GM21737 (cell line): ENCODE measurements at regions not wholly inside any gene's neighbourhood (a gene's known extent, or its start where the extent isn't known, plus 50 kb on each side); places are given as distances from the start of the nearest gene placed in this dataset.

Source experiments
- ATAC-seq: cut with Tn5 transposase; IDR thresholded peaks from one replicate; pipeline ENCODE4 v1.9.1; 2021; ENCODE audit warnings: mild to moderate bottlenecking, moderate library complexity; ENCODE audit not compliant: unreplicated experiment

DNA sequence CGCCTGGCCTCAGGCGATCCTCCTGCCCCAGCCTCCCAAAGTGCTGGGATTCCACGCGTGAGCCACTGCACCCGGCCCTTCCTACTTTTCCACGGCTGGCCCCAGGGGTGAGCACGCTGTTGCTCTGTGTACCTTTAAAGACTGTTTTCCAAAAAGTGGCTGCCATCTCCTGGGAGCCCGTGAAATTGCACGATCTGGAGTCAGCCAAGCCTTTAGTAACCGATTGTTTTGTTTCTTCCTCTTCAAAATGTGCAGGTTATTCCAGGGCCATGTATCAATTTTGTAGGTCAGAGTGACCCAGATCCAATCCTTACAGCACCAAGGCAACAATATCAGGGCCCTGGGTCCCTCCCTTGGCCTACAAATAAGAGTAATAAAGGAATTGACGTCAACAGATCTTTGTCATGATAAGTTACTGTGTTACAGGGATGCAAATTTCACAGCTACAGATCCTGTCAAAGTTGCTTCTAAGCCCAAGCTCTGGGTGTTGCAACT lies 135.6 kb upstream of the ZNF236 start:
- ATAC-seq, result no peak

- ATAC-seq, result no peak
Observed at GRCh38 chr18:76685860-76686259, 136.5 kb upstream of the ZNF236 start.

DNA sequence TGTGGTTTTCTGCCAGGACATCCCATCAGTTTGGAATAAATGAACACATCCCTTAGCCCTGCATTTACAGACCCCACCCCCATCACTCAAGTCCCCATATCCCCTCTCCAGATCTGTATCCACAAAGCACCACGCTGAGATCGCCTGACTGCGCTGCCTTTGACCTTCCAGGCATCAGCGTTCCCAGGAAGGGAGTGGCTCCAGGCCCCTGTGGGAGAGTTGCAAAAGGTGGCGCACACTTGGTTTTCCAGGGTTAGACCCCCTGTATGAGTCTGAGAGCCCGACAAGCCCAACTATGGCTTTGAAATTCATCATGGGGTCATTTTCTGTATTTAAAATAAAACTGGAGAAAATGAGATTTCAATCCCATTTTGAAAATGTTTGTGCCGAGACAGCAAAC lies 137.0 kb upstream of the ZNF236 start:
- ATAC-seq, result no peak

DNA sequence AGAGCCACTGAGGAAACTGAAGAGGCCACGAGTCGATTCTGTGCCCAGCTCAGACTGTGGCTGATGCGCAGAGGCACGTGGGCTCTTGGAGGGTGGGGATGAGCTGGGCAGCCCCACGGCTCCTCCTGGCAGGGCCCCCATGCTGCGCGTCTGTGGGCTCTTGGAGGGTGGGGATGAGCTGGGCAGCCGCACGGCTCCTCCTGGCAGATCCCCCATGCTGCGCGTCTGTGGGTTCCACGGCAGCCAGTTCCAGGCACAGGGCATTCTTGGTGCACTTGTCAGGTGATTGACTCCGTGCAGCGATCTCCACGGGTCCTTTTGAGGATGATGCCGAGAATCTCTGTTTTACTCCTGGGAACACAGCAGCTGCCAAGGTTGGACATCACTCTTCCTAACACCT lies 138.1 kb upstream of the ZNF236 start:
- no peak for ATAC-seq

DNA sequence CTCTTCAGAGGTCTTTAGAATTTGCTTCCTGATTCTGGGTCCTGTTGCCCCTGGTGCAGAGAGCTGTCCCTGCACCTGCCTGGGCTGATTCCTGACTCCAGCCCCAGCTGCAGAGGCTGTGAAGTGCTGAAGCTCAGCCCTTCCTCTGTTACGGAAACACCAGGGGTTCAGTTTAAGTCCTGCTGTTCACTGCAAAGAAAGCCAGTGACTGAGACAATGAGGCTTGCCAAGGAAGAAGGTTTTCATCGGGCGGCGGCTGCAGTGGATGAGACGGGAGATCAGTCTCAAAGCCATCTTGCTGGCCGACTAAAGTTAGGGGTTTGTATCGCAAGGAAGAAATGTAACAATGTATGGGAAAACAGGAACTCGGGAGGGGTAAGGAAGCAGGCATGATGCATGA lies 142.4 kb upstream of the ZNF236 start:
- ATAC-seq, result no peak

DNA sequence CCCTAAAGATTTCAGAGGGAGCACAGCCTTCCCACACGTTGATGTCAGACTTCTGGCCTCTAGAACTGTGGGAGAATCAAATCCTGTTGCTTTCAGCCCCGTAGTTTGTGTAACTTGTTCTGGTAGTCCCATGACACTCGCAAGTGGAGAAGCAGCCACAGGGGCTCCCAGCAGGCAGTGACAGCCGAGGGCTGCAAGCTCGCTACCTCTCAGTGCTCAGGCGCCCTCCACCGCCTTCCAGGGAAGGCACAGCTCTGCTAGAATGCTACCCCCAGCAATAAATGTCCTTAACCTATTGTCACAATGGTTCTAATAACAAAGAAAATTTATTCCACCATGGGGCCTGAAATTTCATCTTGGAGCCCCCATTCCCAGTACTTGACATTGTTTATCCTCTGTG lies 143.1 kb upstream of the ZNF236 start:
- no peak for ATAC-seq

DNA sequence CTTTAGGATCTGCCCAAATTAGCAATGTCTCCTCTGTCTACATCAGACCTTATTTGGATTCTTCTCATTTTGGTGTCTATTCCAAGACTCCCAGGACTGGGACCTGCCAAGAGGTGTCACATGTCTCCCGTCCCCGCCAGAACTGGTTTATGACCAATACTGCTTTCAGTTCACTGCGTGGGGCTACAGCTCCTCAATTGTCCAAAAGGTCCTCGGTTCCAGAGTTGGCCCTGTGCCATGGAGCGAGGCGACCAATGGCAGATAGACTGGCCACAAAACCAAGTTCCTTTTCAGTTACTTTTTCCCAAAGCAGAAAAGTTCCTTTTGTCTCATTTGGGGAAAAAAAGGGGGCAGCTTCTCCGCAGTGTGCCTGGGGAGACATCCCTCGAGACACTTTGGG lies 144.1 kb upstream of the ZNF236 start:
- ATAC-seq, result no peak

GRCh38 chr18:76674596-76674995 lies 147.8 kb upstream of the ZNF236 start:
- ATAC-seq, result no peak

DNA sequence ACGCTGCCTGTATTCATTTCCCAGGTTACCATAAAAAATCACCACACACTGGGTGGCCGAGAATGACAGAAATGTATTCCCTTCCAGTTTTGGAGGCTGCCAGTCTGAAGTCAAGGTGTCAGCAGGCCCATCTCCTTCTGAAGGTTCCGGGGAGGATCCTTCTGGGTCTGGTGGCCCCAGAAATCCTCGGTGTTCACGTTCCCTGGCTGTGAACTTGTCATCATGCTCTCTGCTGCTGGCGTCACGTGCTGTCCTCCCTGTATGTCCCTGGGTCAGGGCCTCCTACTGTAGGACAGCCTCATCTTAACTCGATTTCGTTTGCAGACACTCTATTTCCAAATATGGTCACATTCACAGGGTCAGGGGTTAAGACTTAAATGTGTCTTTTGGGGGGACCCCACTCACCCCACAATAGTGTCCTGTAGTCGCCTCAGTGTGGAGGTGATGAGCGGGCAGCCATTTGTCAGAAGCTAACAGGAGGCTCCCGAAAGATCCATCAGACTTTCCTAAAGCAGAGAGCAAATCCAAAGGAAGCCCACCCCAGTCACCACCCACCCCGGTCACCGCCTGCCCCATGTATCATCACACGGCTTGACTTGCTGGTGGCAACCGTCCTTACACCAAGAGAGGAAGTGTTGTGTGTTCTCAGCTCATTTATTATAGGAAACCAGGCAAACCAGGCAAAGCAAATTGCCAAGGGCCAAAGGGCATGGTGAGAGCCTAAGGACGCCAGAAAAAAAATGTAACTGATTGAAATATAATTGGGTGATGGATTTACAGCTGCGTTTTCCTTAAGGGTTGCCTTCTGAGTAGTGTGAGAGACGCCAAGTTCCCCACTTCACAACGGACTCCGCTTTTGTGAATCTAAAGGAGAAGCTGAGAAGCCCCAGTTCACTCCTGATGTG lies 148.8 kb upstream of the ZNF236 start:
- ATAC-seq, result no peak

DNA sequence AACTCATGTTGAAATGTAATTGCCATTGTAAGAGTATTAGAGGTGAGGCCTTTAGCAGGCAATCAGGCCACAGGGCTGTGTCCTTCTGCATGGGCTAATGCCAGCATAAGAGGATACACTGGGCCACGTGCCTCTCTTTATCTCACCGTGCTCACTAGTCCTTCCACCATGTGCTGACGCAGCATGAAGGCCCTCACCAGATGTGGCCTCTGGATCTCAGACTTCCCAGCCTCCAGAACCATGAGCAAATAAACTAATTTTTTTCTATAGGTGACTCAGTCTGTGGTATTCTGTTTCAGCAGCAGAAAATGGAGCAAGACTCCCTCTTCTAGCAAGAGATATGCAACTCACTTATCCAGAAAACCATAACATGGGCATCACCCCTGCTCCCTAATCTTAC lies 149.7 kb upstream of the ZNF236 start:
- no peak for ATAC-seq

- ATAC-seq, result no peak
Observed at GRCh38 chr18:76670564-76671288, 151.6 kb upstream of the ZNF236 start.

DNA sequence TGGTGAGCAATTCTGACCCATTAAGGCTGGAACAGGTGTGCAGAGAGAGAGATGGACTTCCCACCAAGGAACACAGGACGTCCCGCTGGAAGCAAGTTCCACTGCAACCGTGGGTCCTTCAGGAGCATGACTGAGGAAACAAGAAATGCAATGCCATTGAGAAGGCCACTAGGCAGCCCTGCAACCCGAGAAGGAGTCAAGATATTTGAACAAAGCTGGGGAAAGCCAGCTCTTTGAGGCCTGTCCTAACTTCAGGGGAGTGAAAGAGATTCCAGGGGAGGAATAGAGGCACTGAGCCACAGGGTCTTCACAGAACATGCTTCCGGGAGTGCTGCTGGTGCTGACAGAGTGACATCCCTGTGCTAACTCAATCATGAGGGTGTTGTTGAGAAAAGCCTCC lies 153.8 kb upstream of the ZNF236 start:
- no peak for ATAC-seq

DNA sequence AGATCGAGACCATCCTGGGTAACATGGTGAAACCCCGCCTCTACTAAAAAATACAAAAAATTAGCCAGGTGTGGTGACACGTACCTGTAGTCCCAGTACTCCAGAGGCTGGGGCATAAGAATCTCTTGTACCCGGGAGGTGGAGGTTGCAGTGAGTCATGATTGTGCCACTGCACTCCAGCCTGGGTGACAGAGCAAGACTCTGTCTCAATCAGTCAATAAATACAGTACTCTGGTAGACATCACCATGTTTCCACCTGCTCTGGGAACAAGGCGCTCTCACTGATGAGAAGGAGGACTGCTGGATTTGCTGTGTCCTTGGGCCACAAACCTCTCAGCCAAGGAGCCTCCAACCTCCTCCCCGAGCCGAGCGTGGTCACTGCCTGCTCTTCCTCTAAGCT lies 154.2 kb upstream of the ZNF236 start:
- ATAC-seq, result no peak

DNA sequence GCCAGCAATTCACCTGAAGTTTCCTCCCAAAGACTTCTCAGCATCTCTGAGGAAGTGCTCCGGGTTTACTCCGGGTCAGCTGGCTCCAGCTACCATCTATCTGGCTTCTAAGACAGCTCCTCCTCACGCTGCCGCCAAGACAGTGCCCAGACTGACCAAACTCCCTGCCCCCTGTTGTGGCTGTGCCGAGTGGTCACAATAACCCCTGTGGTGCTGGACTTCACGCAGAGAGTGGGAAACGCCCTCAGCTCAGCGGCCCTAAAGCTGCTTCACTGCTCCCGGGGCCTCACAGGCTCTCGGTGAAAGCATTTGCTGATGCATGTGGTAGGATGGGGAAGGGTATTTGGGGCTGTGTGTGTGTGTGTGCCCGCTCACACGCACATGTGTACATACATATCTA lies 154.8 kb upstream of the ZNF236 start:
- ATAC-seq, result no peak

GRCh38 chr18:76662626-76663025 lies 159.7 kb upstream of the ZNF236 start:
- ATAC-seq, result no peak

DNA sequence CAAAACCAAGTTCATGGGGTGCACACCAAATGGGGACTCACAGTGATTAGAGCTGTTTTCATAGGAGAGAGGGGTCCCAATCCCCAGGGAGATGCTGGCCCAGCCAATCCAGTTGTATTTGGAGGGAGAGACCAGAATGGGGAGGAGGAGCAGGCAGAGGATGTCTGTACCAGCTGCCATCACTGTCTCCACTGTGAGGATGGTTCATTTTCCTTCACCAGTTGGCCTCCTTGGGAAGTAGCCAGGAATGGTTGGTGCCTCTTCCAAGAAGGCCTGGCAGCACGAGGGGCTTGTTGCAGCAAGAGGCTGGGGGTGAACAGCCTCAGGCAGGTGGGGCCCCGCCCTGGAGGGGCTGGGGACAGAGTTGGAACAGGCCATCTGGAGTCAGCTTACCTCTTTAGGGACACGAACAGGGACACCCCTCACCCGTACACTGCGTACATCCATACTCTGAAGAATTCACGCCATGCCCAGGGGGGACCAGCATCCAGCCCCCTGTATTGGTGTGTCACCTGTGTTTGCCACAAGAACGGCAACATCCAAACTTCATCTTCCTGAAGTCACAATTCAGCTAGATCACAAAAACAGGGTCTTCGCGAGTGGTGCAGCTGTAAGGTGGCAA lies 161.7 kb upstream of the ZNF236 start:
- no peak for ATAC-seq

DNA sequence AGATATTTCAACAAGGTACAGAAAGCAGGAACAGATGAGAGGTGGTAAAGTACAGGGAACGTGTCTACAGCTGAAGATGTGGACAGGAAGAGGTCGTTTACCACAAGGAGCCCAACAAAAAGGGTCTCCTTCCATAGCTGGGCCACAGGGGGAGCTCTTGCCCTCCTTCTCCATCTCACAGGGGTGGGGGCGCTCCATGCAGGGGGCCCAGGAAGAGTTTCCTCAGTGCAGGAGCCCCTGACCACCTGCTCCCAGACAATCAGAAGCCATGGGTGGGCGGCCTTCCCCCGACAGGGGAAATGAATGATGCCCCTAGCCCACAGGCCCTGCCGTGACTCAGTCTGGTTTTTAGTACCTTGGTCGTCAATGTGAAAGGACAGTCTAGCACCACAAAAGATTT lies 163.6 kb upstream of the ZNF516 start:
- ATAC-seq, result no peak

- no peak for ATAC-seq
Observed at GRCh38 chr18:76657911-76658470, 162.9 kb upstream of the ZNF516 start.

DNA sequence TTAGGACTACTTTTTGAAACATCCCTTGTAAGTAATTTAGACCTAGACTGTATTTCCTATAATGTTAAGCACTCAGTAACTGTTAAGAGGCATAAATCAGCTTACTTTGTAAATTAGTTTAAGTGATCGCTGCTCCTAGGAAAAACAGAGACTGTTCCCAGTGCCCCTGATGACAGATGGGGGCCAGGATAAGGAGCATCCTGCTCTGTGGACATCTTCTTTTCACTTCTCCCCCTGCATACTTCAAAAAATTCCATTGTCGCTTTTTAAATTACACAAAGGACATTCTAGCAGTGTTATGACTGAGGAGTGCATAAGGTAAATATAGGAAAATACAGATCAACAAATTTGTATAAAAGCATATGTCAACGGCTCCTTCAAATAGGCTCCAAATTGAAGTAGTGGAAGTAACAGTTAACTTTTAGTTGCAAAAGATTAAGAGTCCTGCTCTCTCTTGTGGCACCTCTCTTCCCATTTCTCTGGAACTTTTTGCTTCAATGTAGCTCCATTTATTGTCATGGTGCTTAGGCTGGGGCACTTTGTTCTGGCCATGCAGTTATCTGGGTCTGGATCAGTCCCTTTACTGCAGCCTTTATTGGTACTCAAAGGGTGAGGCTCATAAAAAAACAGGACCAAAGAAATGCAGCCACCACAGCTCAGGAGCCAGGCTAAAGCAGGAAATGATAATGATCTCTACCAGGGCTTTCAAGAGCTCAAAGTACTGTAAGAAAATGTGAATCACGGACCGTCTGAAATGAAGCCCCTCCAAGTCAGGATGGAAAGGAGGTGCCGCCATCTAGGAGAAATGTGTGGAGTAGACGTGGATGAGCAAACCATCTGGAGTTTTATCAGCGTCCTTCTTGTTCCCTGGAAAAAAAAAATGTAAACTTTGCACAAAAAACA lies 162.1 kb upstream of the ZNF516 start:
- ATAC-seq, result no peak

GRCh38 chr18:76654577-76654976 lies 159.5 kb upstream of the ZNF516 start:
- ATAC-seq, result no peak
